B cell (primary cell): ENCODE measurements at regions not wholly inside any gene's neighbourhood (a gene's known extent, or its start where the extent isn't known, plus 50 kb on each side); places are given as distances from the start of the nearest gene placed in this dataset.

Source experiments
- ATAC-seq: fragments of 200-7000 bp; cut with Tn5 transposase; one replicate; pipeline ENCODE4 v1.10.0; 2021; ENCODE audit warnings: low read depth, mild to moderate bottlenecking, moderate number of reproducible peaks, moderate library complexity
- CTCF ChIA-PET: fragments of 350-600 bp; sonication (Branson Sonifier 250); formaldehyde crosslinking; loops from one replicate; lab custom pipeline; 2021; ENCODE audit warnings: antibody characterized with exemption, inconsistent platforms; lab: Charles Lee
- POLR2A ChIA-PET: fragments of 350-600 bp; sonication (Branson Sonifier 250); formaldehyde crosslinking; loops from one replicate; lab custom pipeline; 2021; ENCODE audit warnings: antibody characterized with exemption; lab: Charles Lee
- DNase-seq: peaks from one replicate; pipeline ENCODE4 v3.0.0; 2013
- H2AFZ ChIP-seq: 2 replicates; pipeline ENCODE4 v1.6.1; 2012; ENCODE audit warnings: mild to moderate bottlenecking, low read depth, low read length; ENCODE audit not compliant: insufficient read depth, poor library complexity, severe bottlenecking
- H3K27ac ChIP-seq, 2 donors: 1 replicate in 1 of 2; 2 replicates in 1 of 2; pipeline ENCODE4 v1.5.1; 2012 to 2013; ENCODE audit warnings: low read length in 2 of 2, mild to moderate bottlenecking in 2 of 2, moderate library complexity in 1 of 2
- H3K27me3 ChIP-seq, 4 experiments: fragments of 200-600 bp in 1 of 4; sonication (generic) in 1 of 4; replicated peaks in 1 of 4; 1 replicate in 2 of 4; 2 replicates in 2 of 4; pipeline versions ENCODE4 v1.6.1 to v1.7.0; 2013 to 2016; ENCODE audit warnings: low read length in 3 of 4, mild to moderate bottlenecking in 2 of 4, mixed read lengths in 1 of 4, moderate library complexity in 1 of 4; ENCODE audit not compliant: insufficient read depth in 4 of 4, control insufficient read depth in 3 of 4; ENCODE audit errors: control extremely low read depth in 1 of 4
- H3K36me3 ChIP-seq, 2 experiments: replicated peaks in 1 of 2; 1 replicate in 1 of 2; 2 replicates in 1 of 2; pipeline versions ENCODE4 v1.6.1 to v1.7.1; 2013; ENCODE audit warnings: low read length in 1 of 2; ENCODE audit not compliant: insufficient read depth in 2 of 2, control insufficient read depth in 1 of 2; ENCODE audit errors: control extremely low read depth in 1 of 2, extremely low read depth in 1 of 2
- H3K4me1 ChIP-seq, 2 donors: fragments of 200-600 bp in 1 of 2; sonication (generic) in 1 of 2; 1 replicate in 1 of 2; 2 replicates in 1 of 2; pipeline versions ENCODE4 v1.5.1 to v1.6.1; 2013 to 2017; ENCODE audit warnings: low read length in 2 of 2; ENCODE audit not compliant: control insufficient read depth in 2 of 2, insufficient read depth in 2 of 2
- H3K4me2 ChIP-seq: replicated peaks from 2 replicates; pipeline ENCODE3; 2012; ENCODE audit warnings: mild to moderate bottlenecking, low read depth, low read length; ENCODE audit not compliant: poor library complexity, severe bottlenecking
- H3K4me3 ChIP-seq, 5 experiments: fragments of 200-600 bp in 1 of 5; sonication (generic) in 1 of 5; 1 replicate in 3 of 5; 2 replicates in 2 of 5; pipeline versions ENCODE4 v1.5.1 to v1.7.0; 2011 to 2016; ENCODE audit warnings: low read length in 4 of 5, mild to moderate bottlenecking in 4 of 5, low read depth in 2 of 5, control low read depth in 1 of 5, moderate library complexity in 1 of 5; ENCODE audit not compliant: insufficient read depth in 1 of 5; ENCODE audit errors: control extremely low read depth in 1 of 5, extremely low read depth in 1 of 5
- H3K79me2 ChIP-seq: fragments of 200-600 bp; sonication (generic); one replicate; pipeline ENCODE4 v1.6.0; 2016; ENCODE audit warnings: low read length; ENCODE audit not compliant: control insufficient read depth, insufficient read depth
- H3K9ac ChIP-seq: fragments of 200-600 bp; sonication (generic); 2 replicates; pipeline ENCODE4 v1.6.1; 2017; ENCODE audit warnings: mild to moderate bottlenecking, low read length, moderate library complexity
- H3K9me3 ChIP-seq, 3 donors: one replicate each; pipeline versions ENCODE4 v1.6.1 to v1.7.1; 2013; ENCODE audit warnings: low read length in 2 of 3; ENCODE audit not compliant: control insufficient read depth in 2 of 3, insufficient read depth in 1 of 3; ENCODE audit errors: control extremely low read depth in 1 of 3
- H4K20me1 ChIP-seq: 2 replicates; pipeline ENCODE4 v1.6.0; 2012; ENCODE audit warnings: mild to moderate bottlenecking, low read length; ENCODE audit not compliant: insufficient read depth, control insufficient read depth, poor library complexity, severe bottlenecking
- H3K27ac Mint-ChIP-seq: one replicate; pipeline ENCODE4 v1.8.0; 2021; ENCODE audit warnings: mixed read lengths
- H3K27me3 Mint-ChIP-seq: one replicate; pipeline ENCODE4 v1.8.0; 2021; ENCODE audit warnings: mixed read lengths
- H3K4me1 Mint-ChIP-seq: one replicate; pipeline ENCODE4 v1.8.0; 2021; ENCODE audit warnings: mixed read lengths
- H3K4me3 Mint-ChIP-seq: one replicate; pipeline ENCODE4 v1.8.0; 2021; ENCODE audit warnings: mixed read lengths
- H3K9me3 Mint-ChIP-seq: one replicate; pipeline ENCODE4 v1.8.0; 2022; ENCODE audit warnings: mixed read lengths; ENCODE audit not compliant: insufficient read depth
- EZH2 ChIP-seq: IDR thresholded peaks from 2 replicates; pipeline ENCODE4 v1.6.1; 2012; ENCODE audit warnings: borderline replicate concordance, low read depth, mild to moderate bottlenecking, moderate library complexity, low read length; ENCODE audit not compliant: insufficient read depth, poor library complexity, severe bottlenecking
- WGBS: methylation state at CpG from one replicate; pipeline ENCODE4 v1.1.5; 2013; ENCODE audit warnings: missing lambda C conversion rate; ENCODE audit not compliant: insufficient coverage; 5-methylcytosine and 5-hydroxymethylcytosine counted together
- intact Hi-C: fragments of 100-400 bp; cut with micrococcal nuclease; formaldehyde crosslinking; loops from one replicate; pipeline ENCODE4 v1.10.0; 2022
- TF ChIP-seq, protein P1 (sequence below): fragments of 200-600 bp; IDR thresholded peaks from one replicate; pipeline ENCODE4 v1.8.0; 2022; ENCODE audit warnings: antibody characterized with exemption, mild to moderate bottlenecking

DNA sequence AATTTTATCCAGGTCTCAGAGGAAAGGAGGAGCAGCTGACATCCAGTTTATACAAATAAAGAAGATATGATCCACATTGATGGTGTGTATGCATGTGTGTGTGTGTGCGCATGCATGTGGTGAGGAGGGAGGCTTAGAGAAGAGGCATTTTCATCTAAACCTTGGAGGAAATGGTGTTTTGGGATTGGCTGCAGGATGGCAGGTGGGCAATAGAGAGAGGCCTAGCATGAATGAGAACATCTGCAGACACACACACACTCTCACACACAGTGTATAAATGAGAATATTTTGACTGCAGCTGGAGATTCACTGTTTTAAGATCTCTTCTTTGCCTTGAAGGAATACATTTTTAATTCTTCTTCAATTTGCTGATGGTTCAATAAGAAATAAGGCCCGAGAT, 61.7 kb upstream of the TMEM17 start:
- Histone ChIP-seq H3K36me3 (no peaks in the 10 kb centered on the region), H3K79me2 (no peaks in the 10 kb centered on the region), H2AFZ (no peak overlapping the region), H3K4me2 (no peak overlapping the region), H3K4me3 (no peak overlapping the region), H3K4me1 (peaks cover 5 to 7% of the 10 kb centered on the region in 2 donors), H3K9ac (no peak overlapping the region), H3K9me3 (peaks cover 0 to 6% (median 0%) of the 10 kb centered on the region in 3 donors), H3K27ac (no peak overlapping the region), H3K27me3 (peaks cover 0 to 16% (median 4%) of the 10 kb centered on the region in 4 experiments), H4K20me1 (no peaks in the 10 kb centered on the region)
- Mint-ChIP-seq H3K4me1 (peaks cover 4% of the 10 kb centered on the region), H3K9me3 (no peaks in the 10 kb centered on the region), H3K27ac (no peak overlapping the region), H3K4me3 (no peak overlapping the region), H3K27me3 (peaks cover 30% of the 10 kb centered on the region)
- TF ChIP-seq, protein P1, sequence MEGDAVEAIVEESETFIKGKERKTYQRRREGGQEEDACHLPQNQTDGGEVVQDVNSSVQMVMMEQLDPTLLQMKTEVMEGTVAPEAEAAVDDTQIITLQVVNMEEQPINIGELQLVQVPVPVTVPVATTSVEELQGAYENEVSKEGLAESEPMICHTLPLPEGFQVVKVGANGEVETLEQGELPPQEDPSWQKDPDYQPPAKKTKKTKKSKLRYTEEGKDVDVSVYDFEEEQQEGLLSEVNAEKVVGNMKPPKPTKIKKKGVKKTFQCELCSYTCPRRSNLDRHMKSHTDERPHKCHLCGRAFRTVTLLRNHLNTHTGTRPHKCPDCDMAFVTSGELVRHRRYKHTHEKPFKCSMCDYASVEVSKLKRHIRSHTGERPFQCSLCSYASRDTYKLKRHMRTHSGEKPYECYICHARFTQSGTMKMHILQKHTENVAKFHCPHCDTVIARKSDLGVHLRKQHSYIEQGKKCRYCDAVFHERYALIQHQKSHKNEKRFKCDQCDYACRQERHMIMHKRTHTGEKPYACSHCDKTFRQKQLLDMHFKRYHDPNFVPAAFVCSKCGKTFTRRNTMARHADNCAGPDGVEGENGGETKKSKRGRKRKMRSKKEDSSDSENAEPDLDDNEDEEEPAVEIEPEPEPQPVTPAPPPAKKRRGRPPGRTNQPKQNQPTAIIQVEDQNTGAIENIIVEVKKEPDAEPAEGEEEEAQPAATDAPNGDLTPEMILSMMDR, result no peak
- no peak for TF ChIP-seq EZH2
- intact Hi-C loops, result no loop called here
- ATAC-seq (no peak), DNase-seq (no peak)
- POLR2A ChIA-PET, result no interaction called here
- CTCF ChIA-PET, result no interaction called here
- no CpG with 5 or more reads among the region's 2 CpGs for WGBS

DNA sequence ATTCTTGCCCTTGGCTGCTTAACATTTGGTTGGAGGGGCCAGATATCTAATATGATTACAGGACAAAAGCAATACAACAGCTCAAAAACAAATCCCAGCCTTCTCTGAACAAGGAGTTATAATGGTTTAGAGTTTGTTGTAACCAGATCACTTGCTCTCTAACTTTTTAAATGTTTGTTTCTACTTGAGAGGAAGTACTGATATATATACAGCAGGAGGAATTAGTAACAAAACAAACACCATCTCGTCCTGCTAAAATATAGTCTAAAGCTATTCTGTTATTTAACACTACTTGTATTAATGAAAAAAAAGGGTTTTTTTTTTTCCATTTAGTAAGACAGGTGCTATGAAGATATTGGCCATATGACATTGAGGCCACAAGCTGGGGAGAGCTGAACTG, 60.9 kb upstream of the TMEM17 start:
- Mint-ChIP-seq H3K4me1 (peaks cover 4% of the 10 kb centered on the region), H3K4me3 (no peak overlapping the region), H3K27ac (no peak overlapping the region), H3K27me3 (peaks cover 29% of the 10 kb centered on the region), H3K9me3 (no peaks in the 10 kb centered on the region)
- no peak overlapping the region for H3K4me2 ChIP-seq
- H3K4me1 ChIP-seq, result peaks cover 5 to 7% of the 10 kb centered on the region in 2 donors
- TF ChIP-seq EZH2, result no peak
- TF ChIP-seq, protein P1, result no peak
- H3K79me2 ChIP-seq, result no peaks in the 10 kb centered on the region
- H3K27ac ChIP-seq, result no peak overlapping the region
- no peak overlapping the region for H3K4me3 ChIP-seq
- no peak for DNase-seq
- no peaks in the 10 kb centered on the region for H4K20me1 ChIP-seq
- no peak overlapping the region for H3K9ac ChIP-seq
- peaks cover 0 to 6% (median 0%) of the 10 kb centered on the region in 3 donors for H3K9me3 ChIP-seq
- intact Hi-C loops, result no loop called here
- H3K27me3 ChIP-seq, result peaks cover 0 to 13% (median 4%) of the 10 kb centered on the region in 4 experiments
- POLR2A ChIA-PET, result no interaction called here
- no peaks in the 10 kb centered on the region for H3K36me3 ChIP-seq
- no CpG with 5 or more reads among the region's 1 CpG for WGBS
- CTCF ChIA-PET, result no interaction called here
- H2AFZ ChIP-seq, result no peak overlapping the region
- ATAC-seq, result no peak
